Panc1 (cell line): ENCODE measurements at regions not wholly inside any gene's neighbourhood (a gene's known extent, or its start where the extent isn't known, plus 50 kb on each side); places are given as distances from the start of the nearest gene placed in this dataset.

Experiments
- ATAC-seq: fragments of 200-7000 bp; cut with Tn5 transposase; 2 replicates; pipeline ENCODE4 v1.9.1; 2020; ENCODE audit warnings: mild to moderate bottlenecking, moderate library complexity
- BruUV-seq: library from RNA; stranded (reverse); fragments of 400-500 nt; replicated peaks from 2 replicates; lab custom pipeline; 2021; lab: Mats Ljungman, UMichigan
- CTCF ChIA-PET: fragments of 300-600 bp; sonication (Branson Sonifier 250); formaldehyde crosslinking; loops from one replicate; lab custom pipeline; 2022; ENCODE audit warnings: antibody characterized with exemption; lab: Charles Lee
- POLR2A ChIA-PET: fragments of 300-600 bp; sonication (Branson Sonifier 250); formaldehyde crosslinking; loops from one replicate; lab custom pipeline; 2022; ENCODE audit warnings: antibody characterized with exemption; lab: Charles Lee
- DNase-seq: peaks from one replicate; pipeline ENCODE4 v3.0.0-alpha.2; 2010; ENCODE audit warnings: low read depth, low spot score
- H3K27ac ChIP-seq: 2 replicates; pipeline ENCODE4 v1.5.1; 2011; ENCODE audit warnings: mild to moderate bottlenecking, low read length, inconsistent platforms
- H3K27me3 ChIP-seq: fragments of 200-500 bp; sonication (Bioruptor generic); 2 replicates; pipeline ENCODE4 v1.6.0; 2014; ENCODE audit warnings: low read length, inconsistent platforms; ENCODE audit not compliant: control insufficient read depth, insufficient read depth
- H3K36me3 ChIP-seq: fragments of 200-500 bp; sonication (Bioruptor generic); 2 replicates; pipeline ENCODE4 v1.5.1; 2014; ENCODE audit warnings: inconsistent platforms, mild to moderate bottlenecking, low read length, moderate library complexity; ENCODE audit not compliant: control insufficient read depth, insufficient read depth
- H3K4me1 ChIP-seq: 2 replicates; pipeline ENCODE4 v1.5.1; 2011; ENCODE audit warnings: inconsistent platforms, mild to moderate bottlenecking, low read length, moderate library complexity; ENCODE audit not compliant: control insufficient read depth, insufficient read depth
- H3K4me3 ChIP-seq, 2 experiments: 2 replicates each; pipeline ENCODE4 v1.5.1; 2011 to 2012; ENCODE audit warnings: low read depth in 2 of 2, low read length in 2 of 2, mild to moderate bottlenecking in 2 of 2, inconsistent platforms in 1 of 2, moderate library complexity in 1 of 2
- H3K9me3 ChIP-seq: fragments of 200-500 bp; sonication (Bioruptor generic); 2 replicates; pipeline ENCODE4 v1.5.1; 2014; ENCODE audit warnings: low read depth, mild to moderate bottlenecking, inconsistent platforms, low read length, moderate library complexity; ENCODE audit not compliant: control insufficient read depth, insufficient read depth
- CTCF ChIP-seq: fragments of 450-650 bp; IDR thresholded peaks from 2 replicates; pipeline ENCODE4 v1.5.1; 2017; ENCODE audit warnings: mild to moderate bottlenecking
- POLR2AphosphoS5 ChIP-seq: IDR thresholded peaks from 2 replicates; pipeline ENCODE4 v1.6.1; 2012; ENCODE audit warnings: mild to moderate bottlenecking, low read depth, low read length, moderate library complexity
- REST ChIP-seq, 2 experiments: IDR thresholded peaks; 2 replicates each; pipeline ENCODE4 v1.6.1; 2011 to 2012; ENCODE audit warnings: low read depth in 2 of 2, control low read depth in 1 of 2, low read length in 1 of 2, mild to moderate bottlenecking in 1 of 2, moderate library complexity in 1 of 2; ENCODE audit not compliant: insufficient read depth in 1 of 2
- SIN3A ChIP-seq: IDR thresholded peaks from 2 replicates; pipeline ENCODE4 v1.6.1; 2012; ENCODE audit warnings: low read depth, mild to moderate bottlenecking, low read length, moderate library complexity, borderline replicate concordance; ENCODE audit not compliant: insufficient read depth
- TCF7L2 ChIP-seq: IDR thresholded peaks from 2 replicates; pipeline ENCODE4 v1.6.1; 2011; ENCODE audit warnings: mild to moderate bottlenecking, low read depth, low read length, inconsistent platforms
- in situ Hi-C: cut with HindIII; loops from 2 replicates; pipeline ENCODE4 v1.10.0; 2016; ENCODE audit warnings: low sequenced_read_pairs, low pct_unique_long_range_greater_than_20kb
- intact Hi-C: fragments of 100-400 bp; cut with micrococcal nuclease; formaldehyde crosslinking; loops from one replicate; pipeline ENCODE4 v1.10.0; 2022; ENCODE audit not compliant: unreplicated experiment

DNA sequence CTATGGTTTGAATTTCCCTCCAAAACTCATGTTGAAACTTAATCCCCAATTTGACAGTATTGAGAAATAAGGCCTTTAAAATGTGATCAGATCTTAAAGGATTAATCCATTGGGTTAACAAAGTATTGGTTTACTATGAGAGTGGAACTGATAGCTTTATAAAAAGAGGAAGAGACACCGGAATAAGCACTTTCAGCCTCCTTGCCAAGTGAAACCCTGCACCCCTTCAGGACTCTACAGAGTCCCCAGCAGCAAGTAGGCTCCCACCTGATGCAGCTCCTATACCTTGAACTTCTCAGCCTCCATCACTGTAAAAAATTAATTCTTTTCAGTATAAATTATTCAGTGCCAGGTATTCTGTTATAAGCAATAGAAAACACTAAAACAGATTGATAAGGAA lies 348.3 kb downstream of the CGGBP1 start:
- Histone ChIP-seq H3K4me1 (no peaks in the 10 kb centered on the region), H3K27me3 (no peaks in the 10 kb centered on the region), H3K27ac (no peak overlapping the region), H3K9me3 (no peaks in the 10 kb centered on the region), H3K36me3 (no peaks in the 10 kb centered on the region), H3K4me3 (no peak overlapping the region)
- in situ Hi-C loops: no loop called here
- CTCF ChIA-PET: no interaction called here
- BruUV-seq: no TSS peak
- ATAC-seq (no peak), DNase-seq (no peak)
- intact Hi-C loops: no loop called here
- POLR2A ChIA-PET: no interaction called here
- TF ChIP-seq CTCF (no peak), TCF7L2 (no peak), POLR2AphosphoS5 (no peak), SIN3A (no peak), REST (IDR thresholded peaks at IDR 0.05; ENCODE audit: insufficient read depth in 1 of 2, low read depth in 2 of 2, low read length in 1 of 2) (no peak)

GRCh38 chr3:87710028-87710427 lies 348.8 kb downstream of the CGGBP1 start:
- ChIA-PET CTCF (no interaction called here), POLR2A (no interaction called here)
- no peak for DNase-seq
- intact Hi-C loops: no loop called here
- no peaks in the 10 kb centered on the region for H3K4me1 ChIP-seq
- no peak for ATAC-seq
- no peaks in the 10 kb centered on the region for H3K36me3 ChIP-seq
- H3K27me3 ChIP-seq: no peaks in the 10 kb centered on the region
- no peak for TF ChIP-seq CTCF
- TF ChIP-seq REST (IDR thresholded peaks at IDR 0.05; ENCODE audit: insufficient read depth in 1 of 2, low read depth in 2 of 2, low read length in 1 of 2): no peak
- no TSS peak for BruUV-seq
- no peak overlapping the region for H3K27ac ChIP-seq
- in situ Hi-C loops: no loop called here
- no peaks in the 10 kb centered on the region for H3K9me3 ChIP-seq
- H3K4me3 ChIP-seq: no peak overlapping the region
